NCI-H2107 (cell line): ENCODE measurements at regions not wholly inside any gene's neighbourhood (a gene's known extent, or its start where the extent isn't known, plus 50 kb on each side); places are given as distances from the start of the nearest gene placed in this dataset.

Experiments
- DNase-seq: peaks from one replicate; lab custom pipeline; 2025; lab: John Stamatoyannopoulos, UW

DNA sequence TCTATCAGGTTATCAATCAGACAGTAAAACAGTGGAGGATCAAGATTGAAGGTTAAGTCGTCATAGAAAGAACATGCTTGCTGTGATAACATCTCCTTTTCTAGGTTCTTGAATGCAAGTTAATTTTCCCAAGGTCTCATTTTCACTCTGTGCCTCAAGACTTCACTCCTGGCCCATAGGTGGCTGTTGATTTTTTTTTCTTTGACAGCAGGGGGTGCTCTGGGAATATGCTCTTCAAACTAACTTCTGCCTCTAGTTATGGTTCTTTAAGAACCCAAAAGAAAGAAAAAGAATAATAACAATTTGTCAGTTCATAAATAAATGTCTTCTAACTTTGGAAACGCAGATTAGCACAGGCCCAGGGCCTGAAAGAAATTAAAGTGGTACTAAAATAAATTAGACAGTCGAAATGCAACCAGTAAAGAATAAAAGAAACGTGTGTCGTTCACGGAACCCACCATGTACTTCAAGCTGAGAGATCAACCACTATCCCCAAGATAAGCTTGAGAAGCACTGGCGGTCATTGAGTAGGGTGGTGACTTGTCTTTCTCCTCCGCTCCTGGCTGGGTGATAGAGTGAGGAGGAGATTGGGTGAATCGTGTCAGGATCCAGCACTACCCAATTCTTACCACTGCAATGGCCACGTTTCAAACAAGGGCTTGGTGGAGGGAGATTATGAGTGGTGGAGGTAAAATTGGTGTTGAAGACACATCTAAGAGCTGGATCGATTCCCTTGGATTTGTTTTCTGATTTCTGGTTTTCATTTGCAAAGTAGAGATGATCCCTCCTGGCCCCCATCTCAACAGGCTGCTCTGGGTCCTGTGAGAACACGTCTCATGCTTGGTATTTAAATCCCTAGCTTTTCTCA is 93.4 kb upstream of the IRX4 start:
- no peak for DNase-seq

GRCh38 chr5:1975406-1975715 is 92.6 kb upstream of the IRX4 start:
- DNase-seq: peak; percentile 2

GRCh38 chr5:1974501-1975405 is 92.0 kb upstream of the IRX4 start:
- no peak for DNase-seq

DNA sequence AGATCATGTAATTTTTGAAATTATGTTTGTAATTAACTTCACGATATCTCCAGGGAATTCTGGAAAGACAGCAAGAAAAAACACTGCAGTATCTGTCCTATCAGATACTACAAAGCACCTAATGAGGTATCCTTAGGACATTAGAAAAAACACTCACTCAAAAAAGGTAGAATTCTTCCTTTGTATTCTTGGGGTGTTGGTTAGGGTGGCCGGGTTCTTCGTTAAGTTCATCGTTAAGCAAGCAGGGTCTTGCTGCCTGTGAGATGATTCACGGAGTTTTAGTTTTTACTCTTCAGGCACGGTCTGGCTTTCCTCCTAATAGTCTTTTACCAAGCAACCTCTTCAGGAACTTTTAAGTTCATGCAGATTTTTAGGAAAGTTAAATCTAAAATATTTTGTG is 91.4 kb upstream of the IRX4 start:
- no peak for DNase-seq

- peak; percentile 8 for DNase-seq
These were observed 90.8 kb upstream of the IRX4 start for GRCh38 chr5:1973391-1974013.

- no peak for DNase-seq
These were observed 89.2 kb upstream of the IRX4 start for GRCh38 chr5:1971944-1972343.

GRCh38 chr5:1967736-1968135 is 85.0 kb upstream of the IRX4 start:
- DNase-seq: no peak

- DNase-seq: no peak
These were observed 83.7 kb upstream of the IRX4 start for GRCh38 chr5:1966461-1966860.

DNA sequence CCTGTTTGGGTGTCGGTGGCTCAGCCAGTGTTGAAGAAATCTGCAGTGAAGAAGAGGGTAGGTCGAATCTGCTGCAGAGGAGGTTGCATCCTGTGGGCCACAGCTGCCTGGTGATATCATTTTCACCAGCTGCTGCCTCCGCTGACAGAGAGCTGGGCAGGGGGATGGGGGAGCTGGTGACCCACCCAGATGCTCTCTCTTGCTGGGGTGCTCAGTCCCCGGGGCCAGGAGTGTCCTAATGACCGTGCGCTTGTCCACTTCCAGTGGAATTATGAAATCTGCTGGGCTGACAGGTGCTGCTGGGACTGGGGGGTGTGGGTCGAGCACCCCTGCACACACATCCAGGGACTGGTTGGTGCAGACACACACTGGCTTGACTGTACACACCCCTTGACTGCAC is 83.2 kb upstream of the IRX4 start:
- DNase-seq: no peak

DNA sequence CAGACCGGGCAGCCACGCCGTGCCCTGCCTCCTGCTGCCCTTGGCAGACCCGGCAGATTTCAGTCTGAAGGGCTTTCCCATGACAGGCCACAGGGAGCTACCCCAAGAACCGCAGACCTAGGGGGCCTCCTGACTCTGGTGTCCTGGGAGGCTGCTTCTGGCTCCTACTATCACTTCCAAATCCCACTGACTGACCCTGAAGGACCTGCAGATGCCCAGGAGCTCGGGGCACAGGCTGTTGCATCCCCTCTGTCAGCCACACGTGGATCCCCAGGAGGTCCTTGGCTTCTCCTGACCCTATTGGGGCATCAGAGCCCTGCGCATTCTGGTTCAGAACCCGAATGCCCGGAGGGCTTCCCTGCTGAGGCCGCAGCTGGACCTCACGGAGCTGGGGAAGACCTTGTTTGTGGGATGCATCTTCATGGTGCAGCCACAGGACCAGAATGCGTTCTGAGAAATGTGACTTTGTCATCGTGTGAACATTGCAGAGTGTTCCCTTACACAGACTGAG is 81.3 kb upstream of the IRX4 start:
- DNase-seq: no peak

DNA sequence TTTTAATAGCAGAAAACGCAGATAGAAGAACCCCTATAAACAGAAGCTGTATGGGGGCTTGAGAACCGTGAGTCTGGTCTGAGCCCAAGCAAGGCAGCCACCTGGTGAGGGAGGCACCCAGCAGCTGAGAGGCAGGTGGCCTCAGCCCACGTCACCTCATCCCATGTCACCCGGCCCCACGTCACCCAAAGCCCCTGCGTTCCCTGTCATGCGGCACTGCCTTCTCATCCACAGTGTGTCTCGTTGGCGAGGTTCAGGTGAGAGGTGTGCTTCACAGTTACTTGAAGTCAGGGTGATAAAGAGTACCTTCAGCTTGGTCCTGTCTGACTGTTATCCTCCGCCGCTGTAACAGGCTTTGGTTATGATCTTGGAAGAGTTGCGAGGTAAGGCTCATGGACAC is 80.6 kb upstream of the IRX4 start:
- no peak for DNase-seq

DNA sequence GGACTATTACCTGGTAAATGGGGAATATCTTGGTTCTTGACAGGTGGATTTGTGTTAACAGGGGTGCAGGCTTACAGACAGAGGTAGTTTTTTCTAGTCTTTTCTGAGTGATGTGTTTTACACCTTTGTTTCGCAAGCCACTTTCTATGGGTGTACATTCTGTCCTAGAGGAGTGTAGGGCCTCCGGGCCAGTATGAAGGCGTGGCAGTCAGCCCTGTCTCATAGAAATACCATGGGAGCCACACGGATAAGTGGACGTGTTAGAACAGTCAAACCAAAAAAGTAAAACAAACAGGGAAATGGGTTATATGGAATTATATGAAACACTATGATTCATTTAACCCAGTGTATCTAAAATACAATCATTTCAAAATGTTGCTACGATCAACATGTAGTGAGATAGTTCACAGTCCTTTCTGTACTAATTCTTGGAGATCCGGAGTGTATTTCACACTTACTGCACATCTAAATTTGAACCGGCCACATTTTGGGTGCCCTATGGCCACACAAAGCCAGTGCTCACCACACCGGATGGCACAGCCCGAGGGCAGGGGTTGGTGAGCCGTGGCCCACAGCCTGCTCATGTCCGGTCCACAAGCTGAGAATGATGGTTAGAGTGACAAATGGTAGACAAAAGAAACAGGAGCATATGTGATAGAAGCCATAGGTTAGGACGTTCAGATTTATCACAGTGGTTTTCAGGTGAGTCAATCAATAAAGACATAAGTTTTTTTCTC is 80.1 kb upstream of the IRX4 start:
- DNase-seq: no peak

- no peak for DNase-seq
These were observed 79.3 kb upstream of the IRX4 start for GRCh38 chr5:1961952-1962595.

- DNase-seq: no peak
These were observed 78.7 kb upstream of the IRX4 start for GRCh38 chr5:1961304-1961946.

DNA sequence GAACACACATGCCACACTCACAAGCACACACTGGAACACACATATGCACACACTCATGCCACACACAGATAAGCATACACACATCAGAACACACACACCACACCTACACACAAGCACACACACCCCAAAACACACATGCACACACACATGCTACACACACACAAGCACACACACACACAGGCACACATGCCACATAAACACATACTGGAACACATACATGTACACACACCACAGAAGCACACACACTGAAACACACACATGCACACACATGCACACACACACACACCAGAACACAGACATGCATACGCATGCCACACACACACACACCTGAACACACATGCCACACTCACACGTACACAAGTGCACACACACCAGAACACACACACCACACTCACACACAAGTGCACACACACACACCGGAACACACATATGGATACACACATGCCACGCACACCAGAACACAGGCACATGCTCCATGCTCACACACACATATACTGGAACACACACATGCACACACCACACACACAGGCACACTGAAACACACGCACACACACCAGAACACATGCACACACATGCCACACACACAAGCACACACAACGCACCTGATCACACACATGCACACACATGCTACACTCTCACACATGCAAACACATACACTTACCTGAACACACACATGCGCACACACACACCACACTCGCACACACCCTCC is 78.0 kb upstream of the IRX4 start:
- DNase-seq: no peak

- DNase-seq: no peak
These were observed 77.2 kb upstream of the IRX4 start for GRCh38 chr5:1959725-1960581.

DNA sequence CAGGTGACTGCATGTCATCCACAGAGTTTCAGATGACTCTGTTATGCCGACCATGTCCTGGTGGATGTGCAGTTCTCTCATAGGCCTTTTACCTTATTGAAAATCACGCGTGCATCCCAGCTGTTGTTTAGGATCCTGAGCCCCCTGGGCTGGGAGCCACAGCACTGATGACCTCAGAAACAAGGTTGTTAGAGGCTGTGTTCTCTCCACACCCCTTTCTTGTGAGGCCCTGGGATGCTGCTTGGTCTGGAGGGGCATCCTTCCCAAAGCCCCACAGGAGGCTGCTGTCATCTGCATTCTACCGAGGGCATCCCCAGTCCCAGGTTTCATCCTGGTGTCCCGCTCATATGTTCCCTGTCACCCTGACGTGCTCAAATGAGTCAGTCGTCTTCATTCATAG is 76.5 kb upstream of the IRX4 start:
- no peak for DNase-seq

DNA sequence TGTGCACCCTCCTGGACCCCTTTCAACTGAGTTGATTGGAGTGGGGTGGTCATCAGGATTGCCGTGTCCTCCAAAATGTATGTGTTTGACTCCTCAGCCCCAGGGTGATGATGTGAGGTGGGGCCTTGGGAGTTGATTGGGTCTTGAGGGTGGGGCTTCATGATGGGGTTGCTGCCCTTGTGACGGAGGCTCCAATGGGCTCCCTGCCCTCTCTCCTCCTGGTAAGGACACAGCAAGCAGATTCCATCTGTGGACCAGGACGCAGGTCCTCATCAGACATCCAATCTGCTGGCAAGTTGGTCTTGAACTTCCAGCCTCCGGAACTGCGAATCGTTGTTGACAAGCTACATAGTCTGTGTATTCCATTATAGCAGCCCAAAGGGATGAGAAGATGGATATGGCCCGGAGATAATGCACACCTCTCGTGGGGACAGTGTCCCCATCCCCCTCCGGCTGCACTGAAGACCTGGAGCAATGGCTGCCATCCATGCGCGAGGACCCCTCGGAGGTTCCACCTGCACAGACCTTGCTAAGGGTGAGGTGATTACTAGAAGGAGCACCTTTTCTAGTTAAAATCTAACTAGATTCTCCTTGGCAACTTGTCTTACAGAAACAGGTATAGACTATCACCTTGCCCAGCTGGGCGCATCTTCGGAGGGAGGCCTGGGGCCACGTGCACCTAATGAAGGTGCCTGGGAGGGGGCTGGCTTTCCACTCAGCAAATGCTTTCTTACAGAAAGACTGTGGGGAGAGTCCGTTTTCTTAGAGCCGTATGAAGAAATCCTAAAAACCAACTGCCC is 75.7 kb upstream of the IRX4 start:
- DNase-seq: no peak
